CD14-positive monocyte (primary cell): ENCODE measurements at regions not wholly inside any gene's neighbourhood (a gene's known extent, or its start where the extent isn't known, plus 50 kb on each side); places are given as distances from the start of the nearest gene placed in this dataset.

Source experiments
- DNase-seq, 3 donors: peaks; one replicate each; pipeline ENCODE4 v3.0.0-alpha.2; 2011 to 2022
- H2AFZ ChIP-seq: 2 replicates; pipeline ENCODE4 v1.6.0; 2012; ENCODE audit warnings: mild to moderate bottlenecking, low read depth, low read length, inconsistent platforms; ENCODE audit not compliant: insufficient read depth, poor library complexity, severe bottlenecking
- H3K27ac ChIP-seq, 2 donors: 1 replicate in 1 of 2; 2 replicates in 1 of 2; pipeline ENCODE4 v1.5.1; 2012 to 2013; ENCODE audit warnings: low read length in 2 of 2, control low read depth in 1 of 2, inconsistent platforms in 1 of 2, low read depth in 1 of 2, mild to moderate bottlenecking in 1 of 2
- H3K27me3 ChIP-seq, 2 donors: one replicate each; pipeline versions ENCODE4 v1.6.0 to v1.6.1; 2011 to 2013; ENCODE audit warnings: low read length in 2 of 2; ENCODE audit not compliant: control insufficient read depth in 2 of 2, insufficient read depth in 2 of 2
- H3K36me3 ChIP-seq, 2 donors: replicated peaks in 1 of 2; 1 replicate in 1 of 2; 2 replicates in 1 of 2; pipeline versions ENCODE4 v1.5.1 to v1.6.1; 2012 to 2013; ENCODE audit warnings: low read length in 2 of 2, control low read depth in 1 of 2, inconsistent platforms in 1 of 2, mild to moderate bottlenecking in 1 of 2; ENCODE audit not compliant: insufficient read depth in 2 of 2, control insufficient read depth in 1 of 2
- H3K4me1 ChIP-seq, 2 donors: 1 replicate in 1 of 2; 2 replicates in 1 of 2; pipeline versions ENCODE4 v1.5.1 to v1.6.1; 2012 to 2013; ENCODE audit warnings: low read length in 2 of 2, control low read depth in 1 of 2, inconsistent platforms in 1 of 2, mild to moderate bottlenecking in 1 of 2, moderate library complexity in 1 of 2; ENCODE audit not compliant: insufficient read depth in 2 of 2, control insufficient read depth in 1 of 2
- H3K4me2 ChIP-seq: replicated peaks from 2 replicates; pipeline ENCODE3; 2012; ENCODE audit warnings: low read length, moderate library complexity, mild to moderate bottlenecking; ENCODE audit not compliant: poor library complexity, severe bottlenecking; ENCODE audit errors: extremely low read depth
- H3K4me3 ChIP-seq, 3 experiments: fragments of 200-600 bp in 1 of 3; sonication (generic) in 1 of 3; replicated peaks in 1 of 3; 1 replicate in 2 of 3; 2 replicates in 1 of 3; pipeline ENCODE4 v1.5.1; 2011 to 2013; ENCODE audit warnings: low read length in 3 of 3, mild to moderate bottlenecking in 3 of 3, control low read depth in 2 of 3, low read depth in 2 of 3, inconsistent platforms in 1 of 3, moderate library complexity in 1 of 3
- H3K79me2 ChIP-seq: 2 replicates; pipeline ENCODE4 v1.6.0; 2012; ENCODE audit warnings: mild to moderate bottlenecking, control low read depth, inconsistent platforms, low read length, moderate library complexity; ENCODE audit not compliant: insufficient read depth
- H3K9ac ChIP-seq: 2 replicates; pipeline ENCODE4 v1.6.0; 2017; ENCODE audit warnings: low read length, mild to moderate bottlenecking; ENCODE audit not compliant: insufficient read depth, poor library complexity, severe bottlenecking
- H3K9me3 ChIP-seq, 2 donors: replicated peaks in 1 of 2; 1 replicate in 1 of 2; 2 replicates in 1 of 2; pipeline versions ENCODE4 v1.5.1 to v1.6.1; 2012 to 2013; ENCODE audit warnings: low read length in 2 of 2, control low read depth in 1 of 2; ENCODE audit not compliant: control insufficient read depth in 1 of 2, insufficient read depth in 1 of 2
- H4K20me1 ChIP-seq: 2 replicates; pipeline ENCODE4 v1.6.0; 2012; ENCODE audit warnings: mild to moderate bottlenecking, low read length, control low read depth, moderate library complexity; ENCODE audit not compliant: insufficient read depth
- H3K27ac Mint-ChIP-seq, 7 donors: one replicate each; pipeline ENCODE4 v1.8.0; 2020; ENCODE audit warnings: mild to moderate bottlenecking in 7 of 7, mixed read lengths in 7 of 7, moderate library complexity in 6 of 7, inconsistent platforms in 2 of 7
- H3K27me3 Mint-ChIP-seq, 3 donors: one replicate each; pipeline ENCODE4 v1.8.0; 2021 to 2022; ENCODE audit warnings: low read depth in 3 of 3, mild to moderate bottlenecking in 3 of 3, mixed read lengths in 3 of 3, moderate library complexity in 3 of 3, inconsistent platforms in 1 of 3
- H3K36me3 Mint-ChIP-seq, 2 donors: one replicate each; pipeline ENCODE4 v1.8.0; 2020; ENCODE audit warnings: mixed read lengths in 2 of 2, inconsistent platforms in 1 of 2, mild to moderate bottlenecking in 1 of 2
- H3K4me1 Mint-ChIP-seq: one replicate; pipeline ENCODE4 v1.8.0; 2020; ENCODE audit warnings: mild to moderate bottlenecking, mixed read lengths
- H3K4me3 Mint-ChIP-seq, 2 donors: one replicate each; pipeline ENCODE4 v1.8.0; 2020; ENCODE audit warnings: mild to moderate bottlenecking in 2 of 2, mixed read lengths in 2 of 2, moderate library complexity in 1 of 2
- H3K9me3 Mint-ChIP-seq, 7 donors: one replicate each; pipeline ENCODE4 v1.8.0; 2020 to 2022; ENCODE audit warnings: mixed read lengths in 7 of 7, mild to moderate bottlenecking in 6 of 7, moderate library complexity in 6 of 7, inconsistent platforms in 2 of 7
- WGBS: methylation state at CpG from one replicate; pipeline ENCODE4 v1.1.5; 2013; ENCODE audit warnings: missing lambda C conversion rate; ENCODE audit not compliant: insufficient coverage; 5-methylcytosine and 5-hydroxymethylcytosine counted together
- intact Hi-C, 2 donors: fragments of 100-400 bp; cut with micrococcal nuclease; formaldehyde crosslinking; loops; one replicate each; pipeline versions ENCODE4 v1.15.0 to v1.15.1; 2023
- TF ChIP-seq, protein P1 (sequence below): fragments of 200-600 bp; IDR thresholded peaks from one replicate; pipeline ENCODE4 v1.8.0; 2022; ENCODE audit warnings: antibody characterized with exemption, mild to moderate bottlenecking

DNA sequence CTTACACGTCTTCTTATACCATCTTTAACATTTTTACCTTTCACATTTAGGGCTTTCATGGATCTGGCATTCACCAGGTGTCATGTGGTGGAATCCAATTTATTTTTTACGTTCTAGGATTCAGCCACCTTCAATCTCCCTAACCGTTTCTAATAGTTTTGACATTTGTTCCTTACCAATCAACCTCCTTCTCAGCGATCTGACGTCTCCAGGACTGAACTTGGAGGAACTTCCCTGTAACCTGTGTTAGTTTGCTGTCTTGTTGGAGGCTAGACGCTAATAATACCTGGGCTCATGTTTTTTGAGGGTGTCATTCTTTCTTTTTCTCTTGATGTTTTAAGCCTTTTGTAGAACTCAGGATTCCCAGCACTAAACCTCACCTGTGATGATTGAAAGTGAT lies 351.6 kb downstream of the THBS2 start:
- Histone ChIP-seq H3K4me1 (no peaks in the 10 kb centered on the region), H3K9ac (no peak overlapping the region), H3K9me3 (no peaks in the 10 kb centered on the region), H2AFZ (no peak overlapping the region), H3K27me3 (no peaks in the 10 kb centered on the region), H4K20me1 (no peaks in the 10 kb centered on the region), H3K36me3 (no peaks in the 10 kb centered on the region), H3K4me3 (no peak overlapping the region), H3K4me2 (no peak overlapping the region), H3K27ac (no peak overlapping the region), H3K79me2 (no peaks in the 10 kb centered on the region)
- Mint-ChIP-seq H3K36me3 (no peaks in the 10 kb centered on the region), H3K27me3 (peaks cover 3 to 7% (median 6%) of the 10 kb centered on the region in 3 donors), H3K9me3 (peaks cover 0 to 5% (median 2%) of the 10 kb centered on the region in 7 donors), H3K4me1 (no peaks in the 10 kb centered on the region), H3K4me3 (no peak overlapping the region), H3K27ac (no peak overlapping the region)
- no CpG with 5 or more reads among the region's 6 CpGs for WGBS
- TF ChIP-seq, protein P1, sequence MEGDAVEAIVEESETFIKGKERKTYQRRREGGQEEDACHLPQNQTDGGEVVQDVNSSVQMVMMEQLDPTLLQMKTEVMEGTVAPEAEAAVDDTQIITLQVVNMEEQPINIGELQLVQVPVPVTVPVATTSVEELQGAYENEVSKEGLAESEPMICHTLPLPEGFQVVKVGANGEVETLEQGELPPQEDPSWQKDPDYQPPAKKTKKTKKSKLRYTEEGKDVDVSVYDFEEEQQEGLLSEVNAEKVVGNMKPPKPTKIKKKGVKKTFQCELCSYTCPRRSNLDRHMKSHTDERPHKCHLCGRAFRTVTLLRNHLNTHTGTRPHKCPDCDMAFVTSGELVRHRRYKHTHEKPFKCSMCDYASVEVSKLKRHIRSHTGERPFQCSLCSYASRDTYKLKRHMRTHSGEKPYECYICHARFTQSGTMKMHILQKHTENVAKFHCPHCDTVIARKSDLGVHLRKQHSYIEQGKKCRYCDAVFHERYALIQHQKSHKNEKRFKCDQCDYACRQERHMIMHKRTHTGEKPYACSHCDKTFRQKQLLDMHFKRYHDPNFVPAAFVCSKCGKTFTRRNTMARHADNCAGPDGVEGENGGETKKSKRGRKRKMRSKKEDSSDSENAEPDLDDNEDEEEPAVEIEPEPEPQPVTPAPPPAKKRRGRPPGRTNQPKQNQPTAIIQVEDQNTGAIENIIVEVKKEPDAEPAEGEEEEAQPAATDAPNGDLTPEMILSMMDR = no peak
- no peak for DNase-seq
- intact Hi-C loops = no loop called here

DNA sequence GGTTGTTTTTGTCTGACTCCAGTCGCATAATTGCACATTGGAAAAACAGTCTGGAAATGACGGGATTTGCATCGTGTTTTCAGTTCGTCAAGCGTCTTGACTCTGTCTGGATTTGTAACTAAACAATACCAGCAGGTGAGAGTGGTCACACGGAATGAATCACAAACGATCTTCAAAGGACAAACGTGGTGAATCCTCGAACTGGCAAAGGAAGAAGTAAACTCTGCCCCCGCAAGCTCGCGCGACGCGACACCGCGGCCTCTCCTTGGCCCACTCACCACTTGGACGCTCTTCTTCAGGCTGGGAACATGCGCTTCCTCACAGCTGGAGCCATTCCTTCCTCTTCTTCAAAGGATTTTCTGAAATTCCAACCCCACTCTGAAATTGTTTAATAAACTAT lies 352.6 kb downstream of the THBS2 start:
- no peak overlapping the region for H3K27ac ChIP-seq
- 92% methylated on average over 19 of the region's 19 CpGs for WGBS

More for the DNA sequence above, 352.6 kb downstream of the THBS2 start:
- TF ChIP-seq, protein P1 = no peak
- H3K36me3 ChIP-seq = no peaks in the 10 kb centered on the region
- H3K79me2 ChIP-seq = no peaks in the 10 kb centered on the region
- H3K27me3 ChIP-seq = no peaks in the 10 kb centered on the region
- H3K4me1 ChIP-seq = no peaks in the 10 kb centered on the region
- no peak overlapping the region for H3K4me3 ChIP-seq
- DNase-seq = no peak
- no peaks in the 10 kb centered on the region for H3K9me3 ChIP-seq
- H3K36me3 Mint-ChIP-seq = no peaks in the 10 kb centered on the region
- H3K9me3 Mint-ChIP-seq = peaks cover 0 to 9% (median 3%) of the 10 kb centered on the region in 7 donors
- H3K4me1 Mint-ChIP-seq = no peaks in the 10 kb centered on the region
- intact Hi-C loops = no loop called here
- no peak overlapping the region for H3K9ac ChIP-seq
- H3K4me3 Mint-ChIP-seq = no peak overlapping the region
- no peaks in the 10 kb centered on the region for H4K20me1 ChIP-seq
- no peak overlapping the region for H2AFZ ChIP-seq
- H3K27me3 Mint-ChIP-seq = peaks cover 3 to 9% (median 6%) of the 10 kb centered on the region in 3 donors
- H3K27ac Mint-ChIP-seq = no peak overlapping the region
- no peak overlapping the region for H3K4me2 ChIP-seq
